ENCODE measurements at regions not wholly inside any gene's neighbourhood (a gene's known extent, or its start where the extent isn't known, plus 50 kb on each side); places are given as distances from the start of the nearest gene placed in this dataset.

DNA sequence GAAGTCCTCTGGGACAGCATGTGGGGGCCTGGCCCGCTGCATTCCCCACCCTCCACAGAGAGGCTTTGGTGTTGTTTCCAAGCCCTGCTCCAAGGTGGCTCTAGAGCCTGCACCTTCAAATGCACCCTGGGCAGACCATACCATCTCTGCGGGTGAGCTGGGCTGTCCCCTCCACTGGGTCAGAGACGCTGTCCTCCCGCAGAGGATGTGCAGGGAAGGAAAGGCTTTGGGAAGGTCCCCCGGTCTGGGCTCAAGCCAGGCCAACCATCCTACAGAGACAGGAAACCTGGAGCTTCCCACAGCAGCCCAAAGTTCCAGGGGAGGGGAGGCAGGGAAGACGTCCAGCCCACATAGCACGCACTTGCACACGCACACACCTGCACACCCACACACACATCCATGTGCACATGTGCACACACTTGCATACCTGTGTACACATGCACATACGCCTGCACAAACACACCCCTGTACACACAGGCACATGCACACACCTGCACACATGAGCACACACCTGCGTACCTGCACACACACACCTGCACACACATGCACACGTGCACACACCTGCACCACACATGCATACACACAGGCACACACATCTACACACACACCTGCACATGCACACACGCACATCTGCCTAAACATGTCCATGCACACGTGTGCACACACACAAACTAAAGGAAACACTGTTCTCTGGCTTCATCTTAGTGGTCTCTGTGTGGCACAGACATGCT, 155.4 kb downstream of the ERMARD start:
- TF ChIP-seq CTCF (IDR thresholded peaks at IDR 0.05) (no peak), POLR2AphosphoS5 (IDR thresholded peaks at IDR 0.05) (no peak), EP300 (IDR thresholded peaks at IDR 0.05) (no peak)

Measured in esophagus muscularis mucosa (tissue), 4 donors.